Activated CD4-positive, alpha-beta T cell treated with anti-CD3 and anti-CD28 coated beads, Interleukin-2, amount 50 U/mL, for 24 hours (primary cell): ENCODE measurements at regions not wholly inside any gene's neighbourhood (a gene's known extent, or its start where the extent isn't known, plus 50 kb on each side); places are given as distances from the start of the nearest gene placed in this dataset.

Experiments
- DNase-seq, 2 donors: peaks; one replicate each; pipeline ENCODE4 v3.0.0-alpha.2; 2020; ENCODE audit warnings: low read depth in 1 of 2, low spot score in 1 of 2

- DNase-seq, result no peak
Measured at GRCh38 chr2:215695861-215696260, 260.0 kb upstream of the FN1 start.

GRCh38 chr2:215693999-215694580, 258.2 kb upstream of the FN1 start:
- DNase-seq, result no peak

- DNase-seq, result no peak
Measured at GRCh38 chr2:215693193-215693998, 257.5 kb upstream of the FN1 start.

GRCh38 chr2:215692387-215693079, 256.7 kb upstream of the FN1 start:
- DNase-seq, result no peak

GRCh38 chr2:215691346-215691745, 255.5 kb upstream of the FN1 start:
- no peak for DNase-seq

- no peak for DNase-seq
Measured at GRCh38 chr2:215687149-215688031, 251.5 kb upstream of the FN1 start.

- no peak for DNase-seq
Measured at GRCh38 chr2:215685238-215685990, 249.5 kb upstream of the FN1 start.

GRCh38 chr2:215684448-215685237, 248.8 kb upstream of the FN1 start:
- DNase-seq, result no peak

- no peak for DNase-seq
Measured at GRCh38 chr2:215683295-215683694, 247.4 kb upstream of the FN1 start.

- DNase-seq, result no peak
Measured at GRCh38 chr2:215681799-215682596, 246.1 kb upstream of the FN1 start.

GRCh38 chr2:215680605-215681598, 245.0 kb upstream of the FN1 start:
- DNase-seq, result peak in 1 of 2 donors; percentile 3

- DNase-seq, result no peak
Measured at GRCh38 chr2:215678094-215678493, 242.2 kb upstream of the FN1 start.

GRCh38 chr2:215677481-215677880, 241.6 kb upstream of the FN1 start:
- no peak for DNase-seq

GRCh38 chr2:215672406-215672805, 236.5 kb upstream of the FN1 start:
- no peak for DNase-seq

- no peak for DNase-seq
Measured at GRCh38 chr2:215671691-215672090, 235.8 kb upstream of the FN1 start.

GRCh38 chr2:215671244-215671643, 235.4 kb upstream of the FN1 start:
- no peak for DNase-seq

- DNase-seq, result no peak
Measured at GRCh38 chr2:215670396-215670795, 234.5 kb upstream of the FN1 start.

- DNase-seq, result no peak
Measured at GRCh38 chr2:215668378-215668775, 232.5 kb upstream of the FN1 start.
